ENCODE measurements at regions not wholly inside any gene's neighbourhood (a gene's known extent, or its start where the extent isn't known, plus 50 kb on each side); places are given as distances from the start of the nearest gene placed in this dataset.
"Not testable (repeated sequence)": the region's sequence is repeated elsewhere in the genome, so short reads cannot be mapped to it uniquely, and the experiment has no call there.

- no peaks in the 10 kb centered on the region for H3K27me3 ChIP-seq (ENCODE audit: control insufficient read depth, insufficient read depth, low read length)
- FAIRE-seq (peak; percentile 13), DNase-seq (ENCODE audit: low read depth) (no peak)
- no peaks in the 10 kb centered on the region for H3K36me3 ChIP-seq (ENCODE audit: control insufficient read depth, insufficient read depth, low read length)
- TF ChIP-seq CTCF (IDR thresholded peaks at IDR 0.05; ENCODE audit: insufficient read depth, low read length, severe bottlenecking) = no peak
- no peak overlapping the region for H3K4me3 ChIP-seq (ENCODE audit: low read depth, low read length)
Measured at GRCh38 chr16:35214840-35215239, 1755.4 kb downstream of the TP53TG3F start.

GRCh38 chr16:35215287-35215686, 1755.9 kb downstream of the TP53TG3F start:
- no peaks in the 10 kb centered on the region for H3K36me3 ChIP-seq (ENCODE audit: control insufficient read depth, insufficient read depth, low read length)
- no peak for FAIRE-seq
- DNase-seq (ENCODE audit: low read depth) = no peak
- H3K4me3 ChIP-seq (ENCODE audit: low read depth, low read length) = no peak overlapping the region
- H3K27me3 ChIP-seq (ENCODE audit: control insufficient read depth, insufficient read depth, low read length) = no peaks in the 10 kb centered on the region
- TF ChIP-seq CTCF (IDR thresholded peaks at IDR 0.05; ENCODE audit: insufficient read depth, low read length, severe bottlenecking) = no peak

- peak; percentile 95 for FAIRE-seq
- not testable (repeated sequence) for DNase-seq (ENCODE audit: low read depth); H3K36me3 ChIP-seq (ENCODE audit: control insufficient read depth, insufficient read depth, low read length); H3K4me3 ChIP-seq (ENCODE audit: low read depth, low read length); H3K27me3 ChIP-seq (ENCODE audit: control insufficient read depth, insufficient read depth, low read length)
Measured at GRCh38 chr16:35216261-35216660, 1756.8 kb downstream of the TP53TG3F start.

GRCh38 chr16:35221482-35222185, 1762.2 kb downstream of the TP53TG3F start:
- FAIRE-seq (no peak), DNase-seq (ENCODE audit: low read depth) (no peak)
- no peak for TF ChIP-seq CTCF (IDR thresholded peaks at IDR 0.05; ENCODE audit: insufficient read depth, low read length, severe bottlenecking)
- no peaks in the 10 kb centered on the region for H3K27me3 ChIP-seq (ENCODE audit: control insufficient read depth, insufficient read depth, low read length)
- no peak overlapping the region for H3K4me3 ChIP-seq (ENCODE audit: low read depth, low read length)
- no peaks in the 10 kb centered on the region for H3K36me3 ChIP-seq (ENCODE audit: control insufficient read depth, insufficient read depth, low read length)

- FAIRE-seq (no peak), DNase-seq (ENCODE audit: low read depth) (no peak)
- Histone ChIP-seq H3K36me3 (ENCODE audit: control insufficient read depth, insufficient read depth, low read length) (no peaks in the 10 kb centered on the region), H3K27me3 (ENCODE audit: control insufficient read depth, insufficient read depth, low read length) (no peaks in the 10 kb centered on the region), H3K4me3 (ENCODE audit: low read depth, low read length) (no peak overlapping the region)
- TF ChIP-seq CTCF (IDR thresholded peaks at IDR 0.05; ENCODE audit: insufficient read depth, low read length, severe bottlenecking) = no peak
Measured at GRCh38 chr16:35234679-35235078, 1775.3 kb downstream of the TP53TG3F start.

GRCh38 chr16:35239561-35239960, 1780.1 kb downstream of the TP53TG3F start:
- no peaks in the 10 kb centered on the region for H3K27me3 ChIP-seq (ENCODE audit: control insufficient read depth, insufficient read depth, low read length)
- DNase-seq (ENCODE audit: low read depth) = no peak
- no peak for TF ChIP-seq CTCF (IDR thresholded peaks at IDR 0.05; ENCODE audit: insufficient read depth, low read length, severe bottlenecking)
- no peak for FAIRE-seq
- H3K36me3 ChIP-seq (ENCODE audit: control insufficient read depth, insufficient read depth, low read length) = no peaks in the 10 kb centered on the region
- H3K4me3 ChIP-seq (ENCODE audit: low read depth, low read length) = no peak overlapping the region
